IMR-90 (cell line): ENCODE measurements at regions not wholly inside any gene's neighbourhood (a gene's known extent, or its start where the extent isn't known, plus 50 kb on each side); places are given as distances from the start of the nearest gene placed in this dataset.

Experiments used
- ATAC-seq: fragments of 200-7000 bp; cut with Tn5 transposase; 2 replicates; pipeline ENCODE4 v1.9.1; 2020; ENCODE audit warnings: low read depth, mild to moderate bottlenecking, moderate library complexity
- BruUV-seq: library from RNA; stranded (reverse); fragments of 400-500 nt; replicated peaks from 2 replicates; lab custom pipeline; 2021; lab: Mats Ljungman, UMichigan
- CTCF ChIA-PET: fragments of 300-600 bp; formaldehyde crosslinking; extraction: SDS; loops from one replicate; lab custom pipeline; 2021; ENCODE audit warnings: antibody characterized with exemption; lab: Yijun Ruan, JAX
- POLR2A ChIA-PET: fragments of 300-600 bp; sonication (Branson Sonifier 250); formaldehyde crosslinking; loops from one replicate; lab custom pipeline; 2022; ENCODE audit warnings: antibody characterized with exemption; ENCODE audit not compliant: unreplicated experiment; lab: Charles Lee
- DNase-seq: peaks from one replicate; pipeline ENCODE4 v3.0.0; 2013
- H2AFZ ChIP-seq: replicated peaks from 2 replicates; pipeline ENCODE3; 2013; ENCODE audit warnings: low read length, mild to moderate bottlenecking; ENCODE audit not compliant: poor library complexity
- H2AK5ac ChIP-seq: 2 replicates; pipeline ENCODE4 v1.6.1; 2013; ENCODE audit warnings: low read depth, low read length, inconsistent platforms
- H2AK9ac ChIP-seq: replicated peaks from 2 replicates; pipeline ENCODE3; 2013; ENCODE audit warnings: mild to moderate bottlenecking, low read depth, low read length, moderate library complexity; ENCODE audit not compliant: poor library complexity
- H2BK120ac ChIP-seq: 2 replicates; pipeline ENCODE4 v1.6.1; 2013; ENCODE audit warnings: low read depth, low read length, inconsistent platforms
- H2BK15ac ChIP-seq: 3 replicates; pipeline ENCODE4 v1.6.1; 2013; ENCODE audit warnings: low read depth, low read length, inconsistent platforms
- H2BK20ac ChIP-seq: 2 replicates; pipeline ENCODE4 v1.6.1; 2013; ENCODE audit warnings: low read depth, mild to moderate bottlenecking, inconsistent platforms, low read length, moderate library complexity
- H2BK5ac ChIP-seq: 2 replicates; pipeline ENCODE4 v1.6.1; 2013; ENCODE audit warnings: mild to moderate bottlenecking, low read depth, low read length, inconsistent platforms; ENCODE audit not compliant: poor library complexity, severe bottlenecking
- H3K14ac ChIP-seq: replicated peaks from 2 replicates; pipeline ENCODE4 v1.6.1; 2013; ENCODE audit warnings: low read depth, low read length, inconsistent platforms
- H3K18ac ChIP-seq: 2 replicates; pipeline ENCODE4 v1.6.1; 2013; ENCODE audit warnings: low read depth, low read length, control low read depth
- H3K23ac ChIP-seq: 2 replicates; pipeline ENCODE4 v1.6.1; 2013; ENCODE audit warnings: low read depth, low read length, inconsistent platforms
- H3K27ac ChIP-seq: 2 replicates; pipeline ENCODE4 v1.5.1; 2013; ENCODE audit warnings: mild to moderate bottlenecking, control low read depth, low read length; ENCODE audit not compliant: insufficient read depth
- H3K27me3 ChIP-seq: 2 replicates; pipeline ENCODE4 v1.6.1; 2013; ENCODE audit warnings: low read length; ENCODE audit not compliant: control insufficient read depth, insufficient read depth
- H3K36me3 ChIP-seq: 2 replicates; pipeline ENCODE4 v1.6.1; 2013; ENCODE audit warnings: low read length, mixed read lengths; ENCODE audit not compliant: control insufficient read depth, insufficient read depth
- H3K4ac ChIP-seq: 2 replicates; pipeline ENCODE4 v1.6.1; 2013; ENCODE audit warnings: low read depth, low read length, inconsistent platforms
- H3K4me1 ChIP-seq: 2 replicates; pipeline ENCODE4 v1.6.1; 2013; ENCODE audit warnings: low read length, mixed read lengths; ENCODE audit not compliant: control insufficient read depth, insufficient read depth
- H3K4me2 ChIP-seq: 2 replicates; pipeline ENCODE4 v1.6.1; 2013; ENCODE audit warnings: low read depth, mild to moderate bottlenecking, control low read depth, low read length, moderate library complexity
- H3K4me3 ChIP-seq: 2 replicates; pipeline ENCODE4 v1.5.1; 2013; ENCODE audit warnings: low read depth, mild to moderate bottlenecking, control low read depth, low read length, moderate library complexity; ENCODE audit not compliant: insufficient read depth
- H3K56ac ChIP-seq: 2 replicates; pipeline ENCODE4 v1.6.1; 2013; ENCODE audit warnings: low read length, inconsistent platforms; ENCODE audit not compliant: insufficient read depth; ENCODE audit errors: extremely low read depth
- H3K79me1 ChIP-seq, 2 experiments: 2 replicates each; pipeline ENCODE4 v1.6.1; 2013; ENCODE audit warnings: low read length in 2 of 2, inconsistent platforms in 1 of 2, low read depth in 1 of 2
- H3K9ac ChIP-seq: 2 replicates; pipeline ENCODE4 v1.6.1; 2013; ENCODE audit warnings: low read depth, low read length, control low read depth
- H3K9me1 ChIP-seq: 2 replicates; pipeline ENCODE4 v1.6.1; 2013; ENCODE audit warnings: low read length, inconsistent platforms; ENCODE audit not compliant: insufficient read depth
- H3K9me3 ChIP-seq: 2 replicates; pipeline ENCODE4 v1.6.1; 2013; ENCODE audit warnings: low read length; ENCODE audit not compliant: control insufficient read depth, insufficient read depth
- H4K20me1 ChIP-seq: 2 replicates; pipeline ENCODE4 v1.6.1; 2013; ENCODE audit warnings: low read length, inconsistent platforms; ENCODE audit not compliant: insufficient read depth
- H4K5ac ChIP-seq: 2 replicates; pipeline ENCODE4 v1.6.1; 2013; ENCODE audit warnings: mild to moderate bottlenecking, low read depth, low read length, control low read depth
- H4K8ac ChIP-seq, 2 experiments: 2 replicates each; pipeline ENCODE4 v1.6.1; 2013; ENCODE audit warnings: low read depth in 2 of 2, low read length in 2 of 2, control low read depth in 1 of 2, inconsistent platforms in 1 of 2
- H4K91ac ChIP-seq: 2 replicates; pipeline ENCODE4 v1.6.1; 2013; ENCODE audit warnings: low read depth, low read length, inconsistent platforms; ENCODE audit not compliant: insufficient read depth
- NFE2L2 ChIP-seq: fragments of 150-350 bp; IDR thresholded peaks from 2 replicates; pipeline ENCODE4 v1.6.1; 2016; ENCODE audit warnings: low read depth, mild to moderate bottlenecking, low read length
- USF2 ChIP-seq: fragments of 150-350 bp; IDR thresholded peaks from 2 replicates; pipeline ENCODE4 v1.6.1; 2017; ENCODE audit warnings: mild to moderate bottlenecking, antibody characterized with exemption, low read length, low read depth
- WGBS, 2 experiments: methylation state at CpG; one replicate each; pipeline versions ENCODE4 v1.1.5 to v1.1.7; 2013; ENCODE audit warnings: missing lambda C conversion rate in 2 of 2; ENCODE audit not compliant: insufficient read length in 1 of 2; ENCODE audit errors: extremely low coverage in 2 of 2; 5-methylcytosine and 5-hydroxymethylcytosine counted together
- dilution Hi-C: fragments of 300-500 bp; cut with HindIII; formaldehyde crosslinking; loops from one replicate; pipeline ENCODE4 v1.14.3; 2018; ENCODE audit warnings: low sequenced_read_pairs; ENCODE audit not compliant: unreplicated experiment
- in situ Hi-C: fragments of 300-500 bp; cut with MboI; formaldehyde crosslinking; loops from 3 replicates; pipeline ENCODE4 v1.14.3; 2019; ENCODE audit warnings: low sequenced_read_pairs, inconsistent platforms, mixed read lengths
- intact Hi-C: fragments of 100-400 bp; cut with micrococcal nuclease; formaldehyde crosslinking; loops from 2 replicates; pipeline ENCODE4 v1.10.0; 2022

GRCh38 chr6:144341831-144342527, 56.8 kb downstream of the UTRN start:
- Histone ChIP-seq H3K18ac (no peak overlapping the region), H3K4me3 (no peak overlapping the region), H2BK20ac (no peak overlapping the region), H3K9me3 (no peaks in the 10 kb centered on the region), H3K9me1 (peaks cover 9% of the 10 kb centered on the region), H2BK15ac (no peak overlapping the region), H3K14ac (no peak overlapping the region), H4K20me1 (peaks cover 4% of the 10 kb centered on the region; the same call in 1 of the 2 replicates), H3K56ac (no peak overlapping the region), H3K4me1 (peaks cover 3% of the 10 kb centered on the region), H4K5ac (no peak overlapping the region), H2BK5ac (no peak overlapping the region), H2AK5ac (0 out of 2 replicates have a peak overlapping the region, but pooled peaks have one; percentile 16), H3K4ac (no peak overlapping the region), H3K79me1 (peaks cover 36 to 62% of the 10 kb centered on the region in 2 experiments), H2AK9ac (no peak overlapping the region), H3K9ac (no peak overlapping the region), H3K27me3 (no peaks in the 10 kb centered on the region), H3K27ac (no peak overlapping the region), H3K4me2 (no peak overlapping the region), H3K36me3 (no peaks in the 10 kb centered on the region; the same call in 1 of the 2 replicates), H4K8ac (no peak overlapping the region), H4K91ac (no peak overlapping the region), H2BK120ac (no peak overlapping the region), H3K23ac (no peak overlapping the region), H2AFZ (no peak overlapping the region)
- dilution Hi-C loops (no loop called here), intact Hi-C loops (no loop called here), in situ Hi-C loops (no loop called here)
- no TSS peak for BruUV-seq
- ATAC-seq = no peak
- DNase-seq = no peak
- TF ChIP-seq USF2 (no peak), NFE2L2 (peak; percentile 66)
- 60% methylated on average over 2 of the region's 5 CpGs; no CpG with 5 or more reads in 1 of the 2 experiments for WGBS, 2 experiments
- POLR2A ChIA-PET = no interaction called here
- CTCF ChIA-PET = no interaction called here
